ENCODE measurements at regions not wholly inside any gene's neighbourhood (a gene's known extent, or its start where the extent isn't known, plus 50 kb on each side); places are given as distances from the start of the nearest gene placed in this dataset.

DNA sequence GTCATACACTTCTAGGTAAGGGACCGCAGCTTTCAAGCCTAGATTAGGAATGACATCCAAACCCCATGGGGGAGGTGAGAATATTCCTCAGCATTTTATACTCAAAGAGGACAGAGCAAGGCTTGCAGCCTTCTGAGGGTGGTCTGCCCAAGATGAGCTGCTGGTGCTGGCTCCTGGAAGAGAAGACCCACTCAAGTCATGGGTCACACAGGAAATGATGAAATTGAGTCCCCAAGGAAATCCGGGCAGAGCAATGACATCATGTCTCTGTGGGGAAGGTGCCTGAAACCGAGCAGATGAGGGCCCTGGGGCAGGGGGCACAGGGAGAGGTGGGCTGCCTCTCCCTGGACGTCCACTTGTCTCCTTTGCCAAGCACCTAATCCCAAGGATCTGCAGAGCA is 468.7 kb downstream of the TSHZ3 start:
- H3K27ac ChIP-seq (replicated peaks): no peak overlapping the region
- no peak for DNase-seq
- H3K4me1 ChIP-seq: no peaks in the 10 kb centered on the region
- no peak overlapping the region for H3K4me3 ChIP-seq
- intact Hi-C loops (cut with micrococcal nuclease): no loop called here
- H3K36me3 ChIP-seq: no peaks in the 10 kb centered on the region
- no peaks in the 10 kb centered on the region for H3K9me3 ChIP-seq (replicated peaks)
- TF ChIP-seq, protein P1, sequence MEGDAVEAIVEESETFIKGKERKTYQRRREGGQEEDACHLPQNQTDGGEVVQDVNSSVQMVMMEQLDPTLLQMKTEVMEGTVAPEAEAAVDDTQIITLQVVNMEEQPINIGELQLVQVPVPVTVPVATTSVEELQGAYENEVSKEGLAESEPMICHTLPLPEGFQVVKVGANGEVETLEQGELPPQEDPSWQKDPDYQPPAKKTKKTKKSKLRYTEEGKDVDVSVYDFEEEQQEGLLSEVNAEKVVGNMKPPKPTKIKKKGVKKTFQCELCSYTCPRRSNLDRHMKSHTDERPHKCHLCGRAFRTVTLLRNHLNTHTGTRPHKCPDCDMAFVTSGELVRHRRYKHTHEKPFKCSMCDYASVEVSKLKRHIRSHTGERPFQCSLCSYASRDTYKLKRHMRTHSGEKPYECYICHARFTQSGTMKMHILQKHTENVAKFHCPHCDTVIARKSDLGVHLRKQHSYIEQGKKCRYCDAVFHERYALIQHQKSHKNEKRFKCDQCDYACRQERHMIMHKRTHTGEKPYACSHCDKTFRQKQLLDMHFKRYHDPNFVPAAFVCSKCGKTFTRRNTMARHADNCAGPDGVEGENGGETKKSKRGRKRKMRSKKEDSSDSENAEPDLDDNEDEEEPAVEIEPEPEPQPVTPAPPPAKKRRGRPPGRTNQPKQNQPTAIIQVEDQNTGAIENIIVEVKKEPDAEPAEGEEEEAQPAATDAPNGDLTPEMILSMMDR (IDR thresholded peaks at IDR 0.05; ENCODE audit: borderline replicate concordance): no peak
- peaks cover 27% of the 10 kb centered on the region for H3K27me3 ChIP-seq (ENCODE audit: low read depth)

DNA sequence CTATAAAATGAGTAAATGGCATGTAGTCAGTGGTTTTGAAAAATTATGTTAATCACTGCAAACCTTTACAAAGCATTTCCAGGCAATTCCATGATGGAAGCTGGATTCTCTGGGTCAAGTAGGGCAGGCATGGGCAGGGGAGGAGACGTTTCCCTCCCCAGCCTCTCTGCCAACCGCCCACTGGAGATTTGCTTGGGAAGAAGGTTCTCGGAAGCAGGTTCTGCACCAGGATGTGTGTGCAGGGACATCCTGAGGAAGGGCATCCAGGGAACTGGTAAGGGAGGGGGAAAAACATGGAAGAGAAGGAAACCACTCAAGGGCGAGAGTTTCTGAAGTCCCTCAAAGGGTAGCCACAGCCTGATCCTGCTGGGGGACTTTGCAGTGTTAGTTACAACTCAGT is 469.1 kb downstream of the TSHZ3 start:
- DNase-seq: no peak
- Histone ChIP-seq H3K36me3 (no peaks in the 10 kb centered on the region), H3K4me3 (no peak overlapping the region), H3K4me1 (no peaks in the 10 kb centered on the region), H3K27me3 (ENCODE audit: low read depth) (peaks cover 30% of the 10 kb centered on the region), H3K27ac (replicated peaks) (no peak overlapping the region), H3K9me3 (replicated peaks) (no peaks in the 10 kb centered on the region)
- TF ChIP-seq, protein P1 (IDR thresholded peaks at IDR 0.05; ENCODE audit: borderline replicate concordance): no peak
- intact Hi-C loops (cut with micrococcal nuclease): no loop called here

DNA sequence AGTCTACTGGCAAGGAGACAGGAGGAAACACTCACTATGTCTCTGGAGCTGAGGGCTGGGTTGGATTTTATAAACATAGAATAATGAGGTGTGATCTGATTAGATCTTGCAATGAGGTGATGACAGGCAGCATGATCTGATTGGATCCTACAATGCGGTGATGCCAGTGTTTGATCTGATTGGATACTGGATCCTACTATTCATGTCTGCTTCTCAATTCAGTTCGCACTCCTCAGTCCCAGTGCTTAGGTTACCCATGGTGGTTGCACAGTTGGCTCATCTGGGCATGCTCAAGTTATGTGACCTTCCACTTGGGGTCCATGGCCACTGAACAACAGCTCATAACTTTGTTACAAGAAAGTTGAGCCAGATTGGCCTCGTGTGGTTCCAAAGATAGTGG is 469.5 kb downstream of the TSHZ3 start:
- intact Hi-C loops (cut with micrococcal nuclease): no loop called here
- no peak overlapping the region for H3K4me3 ChIP-seq
- H3K9me3 ChIP-seq (replicated peaks): no peaks in the 10 kb centered on the region
- no peaks in the 10 kb centered on the region for H3K36me3 ChIP-seq
- DNase-seq: no peak
- no peaks in the 10 kb centered on the region for H3K4me1 ChIP-seq
- H3K27ac ChIP-seq (replicated peaks): no peak overlapping the region
- TF ChIP-seq, protein P1 (IDR thresholded peaks at IDR 0.05; ENCODE audit: borderline replicate concordance): no peak
- H3K27me3 ChIP-seq (ENCODE audit: low read depth): peaks cover 27% of the 10 kb centered on the region

DNA sequence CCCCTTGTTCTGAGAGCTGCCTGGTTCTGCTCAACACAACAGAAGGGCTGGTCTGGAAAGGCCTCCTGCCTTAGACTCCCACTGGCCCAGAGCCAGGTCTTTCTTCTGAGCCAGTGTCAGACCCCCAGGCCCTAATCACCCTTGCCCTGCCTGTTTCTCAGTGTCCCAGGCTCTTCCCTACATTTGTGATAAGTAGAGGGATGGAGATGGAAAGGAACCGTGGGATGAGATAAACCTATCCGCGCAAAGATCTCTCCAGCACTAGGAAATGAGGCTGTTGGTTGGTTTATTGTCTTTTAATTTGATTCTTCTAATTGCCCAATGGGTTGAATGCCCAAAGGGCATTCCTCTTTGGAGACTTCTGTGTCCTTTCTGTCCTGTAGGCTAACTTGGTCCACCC is 470.0 kb downstream of the TSHZ3 start:
- intact Hi-C loops (cut with micrococcal nuclease): no loop called here
- Histone ChIP-seq H3K36me3 (no peaks in the 10 kb centered on the region), H3K27ac (replicated peaks) (no peak overlapping the region)

DNA sequence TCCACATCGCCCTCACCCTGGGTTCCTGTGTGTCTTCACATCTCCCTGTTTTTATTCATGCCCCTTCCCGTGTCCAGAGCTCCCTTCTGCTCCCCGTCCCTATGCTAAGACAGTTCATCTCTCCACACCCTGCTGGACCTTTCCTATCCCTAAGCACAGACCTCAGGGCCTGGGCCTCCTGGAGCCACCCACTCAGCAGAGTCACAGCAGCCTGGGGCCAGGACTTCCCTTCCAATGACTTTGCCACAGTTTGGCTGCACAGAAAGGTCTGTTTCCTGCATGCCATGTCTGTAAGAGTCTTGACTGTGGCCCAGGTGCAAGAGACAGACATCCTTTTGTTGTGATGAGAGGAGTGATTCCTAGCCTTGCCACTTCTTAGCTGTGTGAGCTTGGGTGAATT is 470.7 kb downstream of the TSHZ3 start:
- DNase-seq: no peak
- Histone ChIP-seq H3K4me3 (no peak overlapping the region), H3K27ac (replicated peaks) (no peak overlapping the region)

More for the DNA sequence above, 470.0 kb downstream of the TSHZ3 start:
- peaks cover 22% of the 10 kb centered on the region for H3K27me3 ChIP-seq (ENCODE audit: low read depth)
- no peaks in the 10 kb centered on the region for H3K4me1 ChIP-seq
- H3K9me3 ChIP-seq (replicated peaks): no peaks in the 10 kb centered on the region
- no peak for DNase-seq
- TF ChIP-seq, protein P1 (IDR thresholded peaks at IDR 0.05; ENCODE audit: borderline replicate concordance): no peak
- no peak overlapping the region for H3K4me3 ChIP-seq

More for the DNA sequence above, 470.7 kb downstream of the TSHZ3 start:
- H3K9me3 ChIP-seq (replicated peaks): no peaks in the 10 kb centered on the region
- H3K27me3 ChIP-seq (ENCODE audit: low read depth): peaks cover 20% of the 10 kb centered on the region
- TF ChIP-seq, protein P1 (IDR thresholded peaks at IDR 0.05; ENCODE audit: borderline replicate concordance): no peak
- H3K36me3 ChIP-seq: no peaks in the 10 kb centered on the region
- intact Hi-C loops (cut with micrococcal nuclease): no loop called here
- H3K4me1 ChIP-seq: no peaks in the 10 kb centered on the region

Data from left ventricle myocardium inferior (tissue), 1 donor.